ENCODE measurements at regions not wholly inside any gene's neighbourhood (a gene's known extent, or its start where the extent isn't known, plus 50 kb on each side); places are given as distances from the start of the nearest gene placed in this dataset.
"Not testable (repeated sequence)": the region's sequence is repeated elsewhere in the genome, so short reads cannot be mapped to it uniquely, and the experiment has no call there.

GRCh38 chr15:96466389-96466947, 136.0 kb downstream of the NR2F2 start:
- DNase-seq (ENCODE audit: low read depth in 3 of 3, low spot score in 2 of 3): no peak

GRCh38 chr15:96468036-96468435, 137.5 kb downstream of the NR2F2 start:
- no peak for DNase-seq (ENCODE audit: low read depth in 3 of 3, low spot score in 2 of 3)

GRCh38 chr15:96470681-96471310, 140.3 kb downstream of the NR2F2 start:
- no peak for DNase-seq (ENCODE audit: low read depth in 3 of 3, low spot score in 2 of 3)

- DNase-seq (ENCODE audit: low read depth in 3 of 3, low spot score in 2 of 3): no peak
Observed at GRCh38 chr15:96472681-96473080, 142.2 kb downstream of the NR2F2 start.

GRCh38 chr15:96473556-96473955, 143.1 kb downstream of the NR2F2 start:
- no peak for DNase-seq (ENCODE audit: low read depth in 3 of 3, low spot score in 2 of 3)

GRCh38 chr15:96474231-96474664, 143.7 kb downstream of the NR2F2 start:
- no peak for DNase-seq (ENCODE audit: low read depth in 3 of 3, low spot score in 2 of 3)

- DNase-seq (ENCODE audit: low read depth in 3 of 3, low spot score in 2 of 3): no peak
Observed at GRCh38 chr15:96477227-96477626, 146.7 kb downstream of the NR2F2 start.

- DNase-seq (ENCODE audit: low read depth in 3 of 3, low spot score in 2 of 3): not testable (repeated sequence)
Observed at GRCh38 chr15:96484412-96484811, 153.9 kb downstream of the NR2F2 start.

- DNase-seq (ENCODE audit: low read depth in 3 of 3, low spot score in 2 of 3): no peak
Observed at GRCh38 chr15:96484830-96485229, 154.3 kb downstream of the NR2F2 start.

- no peak for DNase-seq (ENCODE audit: low read depth in 3 of 3, low spot score in 2 of 3)
Observed at GRCh38 chr15:96487245-96487644, 156.7 kb downstream of the NR2F2 start.

- DNase-seq (ENCODE audit: low read depth in 3 of 3, low spot score in 2 of 3): not testable (repeated sequence)
Observed at GRCh38 chr15:96491066-96491699, 160.7 kb downstream of the NR2F2 start.

- DNase-seq (ENCODE audit: low read depth in 3 of 3, low spot score in 2 of 3): not testable (repeated sequence)
Observed at GRCh38 chr15:96491700-96492644, 161.5 kb downstream of the NR2F2 start.

GRCh38 chr15:96494505-96494904, 164.0 kb downstream of the NR2F2 start:
- DNase-seq (ENCODE audit: low read depth in 3 of 3, low spot score in 2 of 3): no peak

GRCh38 chr15:96495386-96495785, 164.9 kb downstream of the NR2F2 start:
- no peak for DNase-seq (ENCODE audit: low read depth in 3 of 3, low spot score in 2 of 3)

- DNase-seq (ENCODE audit: low read depth in 3 of 3, low spot score in 2 of 3): no peak
Observed at GRCh38 chr15:96497951-96498350, 167.5 kb downstream of the NR2F2 start.

GRCh38 chr15:96500508-96500907, 170.0 kb downstream of the NR2F2 start:
- no peak for DNase-seq (ENCODE audit: low read depth in 3 of 3, low spot score in 2 of 3)

- DNase-seq (ENCODE audit: low read depth in 3 of 3, low spot score in 2 of 3): no peak
Observed at GRCh38 chr15:96501362-96501761, 170.9 kb downstream of the NR2F2 start.

GRCh38 chr15:96502196-96502595, 171.7 kb downstream of the NR2F2 start:
- DNase-seq (ENCODE audit: low read depth in 3 of 3, low spot score in 2 of 3): no peak

- no peak for DNase-seq (ENCODE audit: low read depth in 3 of 3, low spot score in 2 of 3)
Observed at GRCh38 chr15:96503276-96503675, 172.8 kb downstream of the NR2F2 start.

GRCh38 chr15:96504371-96504770, 173.9 kb downstream of the NR2F2 start:
- DNase-seq (ENCODE audit: low read depth in 3 of 3, low spot score in 2 of 3): no peak

- DNase-seq (ENCODE audit: low read depth in 3 of 3, low spot score in 2 of 3): no peak
Observed at GRCh38 chr15:96505014-96505413, 174.5 kb downstream of the NR2F2 start.
